Osteocyte (in vitro differentiated cells): ENCODE measurements at regions not wholly inside any gene's neighbourhood (a gene's known extent, or its start where the extent isn't known, plus 50 kb on each side); places are given as distances from the start of the nearest gene placed in this dataset.

ENCODE experiments used
- DNase-seq: peaks from one replicate; pipeline ENCODE4 v3.0.0; 2021; ENCODE audit warnings: mixed read lengths; ENCODE audit not compliant: unreplicated experiment; ENCODE audit errors: extremely low spot score
- H3K27ac Mint-ChIP-seq: one replicate; pipeline ENCODE4 v1.8.0; 2021; ENCODE audit warnings: mild to moderate bottlenecking, mixed read lengths; ENCODE audit not compliant: unreplicated experiment
- H3K27me3 Mint-ChIP-seq: one replicate; pipeline ENCODE4 v1.8.0; 2021; ENCODE audit warnings: mixed read lengths; ENCODE audit not compliant: unreplicated experiment
- H3K36me3 Mint-ChIP-seq: one replicate; pipeline ENCODE4 v1.8.0; 2021; ENCODE audit warnings: mixed read lengths; ENCODE audit not compliant: unreplicated experiment
- H3K4me1 Mint-ChIP-seq: one replicate; pipeline ENCODE4 v1.8.0; 2021; ENCODE audit warnings: mixed read lengths; ENCODE audit not compliant: unreplicated experiment
- H3K4me3 Mint-ChIP-seq: one replicate; pipeline ENCODE4 v1.8.0; 2021; ENCODE audit warnings: mild to moderate bottlenecking, moderate library complexity, mixed read lengths; ENCODE audit not compliant: unreplicated experiment
- H3K9me3 Mint-ChIP-seq: one replicate; pipeline ENCODE4 v1.8.0; 2021; ENCODE audit warnings: mixed read lengths; ENCODE audit not compliant: unreplicated experiment
- TF ChIP-seq, protein P1 (sequence below): fragments of 200-600 bp; sonication (generic); IDR thresholded peaks from 2 replicates; pipeline ENCODE4 v1.5.0; 2021; ENCODE audit warnings: antibody characterized with exemption, mild to moderate bottlenecking, moderate library complexity

DNA sequence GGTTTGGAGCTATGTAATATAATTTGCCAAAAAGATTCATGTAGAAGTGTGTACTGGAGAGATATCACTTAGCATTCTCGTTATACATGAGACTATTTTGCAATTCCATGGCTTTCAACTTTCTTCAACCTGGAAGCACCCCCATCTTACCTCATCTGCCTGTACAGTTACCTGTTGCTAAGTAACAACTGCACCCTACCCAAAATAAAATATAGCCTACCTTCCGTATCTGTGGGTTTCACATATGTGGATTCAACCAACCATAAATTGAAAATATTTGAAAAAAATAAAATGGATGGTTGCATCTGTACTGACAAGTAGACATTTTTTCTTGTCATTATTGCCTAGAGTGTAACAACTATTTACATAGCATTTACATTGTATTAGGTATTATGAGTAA lies 278.3 kb downstream of the PPP1R2C start:
- DNase-seq: no peak
- Mint-ChIP-seq H3K4me3 (no peak overlapping the region), H3K9me3 (peaks cover 12% of the 10 kb centered on the region), H3K4me1 (no peaks in the 10 kb centered on the region), H3K27ac (no peak overlapping the region), H3K27me3 (no peaks in the 10 kb centered on the region), H3K36me3 (no peaks in the 10 kb centered on the region)
- TF ChIP-seq, protein P1, sequence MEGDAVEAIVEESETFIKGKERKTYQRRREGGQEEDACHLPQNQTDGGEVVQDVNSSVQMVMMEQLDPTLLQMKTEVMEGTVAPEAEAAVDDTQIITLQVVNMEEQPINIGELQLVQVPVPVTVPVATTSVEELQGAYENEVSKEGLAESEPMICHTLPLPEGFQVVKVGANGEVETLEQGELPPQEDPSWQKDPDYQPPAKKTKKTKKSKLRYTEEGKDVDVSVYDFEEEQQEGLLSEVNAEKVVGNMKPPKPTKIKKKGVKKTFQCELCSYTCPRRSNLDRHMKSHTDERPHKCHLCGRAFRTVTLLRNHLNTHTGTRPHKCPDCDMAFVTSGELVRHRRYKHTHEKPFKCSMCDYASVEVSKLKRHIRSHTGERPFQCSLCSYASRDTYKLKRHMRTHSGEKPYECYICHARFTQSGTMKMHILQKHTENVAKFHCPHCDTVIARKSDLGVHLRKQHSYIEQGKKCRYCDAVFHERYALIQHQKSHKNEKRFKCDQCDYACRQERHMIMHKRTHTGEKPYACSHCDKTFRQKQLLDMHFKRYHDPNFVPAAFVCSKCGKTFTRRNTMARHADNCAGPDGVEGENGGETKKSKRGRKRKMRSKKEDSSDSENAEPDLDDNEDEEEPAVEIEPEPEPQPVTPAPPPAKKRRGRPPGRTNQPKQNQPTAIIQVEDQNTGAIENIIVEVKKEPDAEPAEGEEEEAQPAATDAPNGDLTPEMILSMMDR: no peak

DNA sequence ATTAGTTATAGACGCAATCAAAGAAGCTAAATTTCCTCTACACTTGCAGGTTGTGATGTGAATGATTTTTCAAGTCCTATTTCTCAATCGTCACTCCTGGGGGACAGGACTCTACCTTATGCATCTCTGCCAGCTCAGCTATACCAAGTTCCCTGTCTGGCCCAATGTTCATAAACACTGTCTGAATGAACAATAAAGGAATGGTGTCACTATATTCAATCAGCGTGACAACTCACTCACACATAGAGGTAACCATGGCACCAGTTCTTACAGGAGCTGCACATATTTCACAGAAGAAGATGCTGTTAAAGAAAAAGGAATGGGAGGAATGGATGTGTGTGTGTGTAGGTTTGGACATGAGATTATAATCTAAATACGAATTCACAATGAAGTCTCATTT lies 280.6 kb downstream of the PPP1R2C start:
- no peak overlapping the region for H3K4me3 Mint-ChIP-seq
- no peaks in the 10 kb centered on the region for H3K36me3 Mint-ChIP-seq
- TF ChIP-seq, protein P1: no peak
- peaks cover 12% of the 10 kb centered on the region for H3K9me3 Mint-ChIP-seq
- DNase-seq: no peak
- no peak overlapping the region for H3K27ac Mint-ChIP-seq
- H3K4me1 Mint-ChIP-seq: no peaks in the 10 kb centered on the region
- H3K27me3 Mint-ChIP-seq: no peaks in the 10 kb centered on the region

DNA sequence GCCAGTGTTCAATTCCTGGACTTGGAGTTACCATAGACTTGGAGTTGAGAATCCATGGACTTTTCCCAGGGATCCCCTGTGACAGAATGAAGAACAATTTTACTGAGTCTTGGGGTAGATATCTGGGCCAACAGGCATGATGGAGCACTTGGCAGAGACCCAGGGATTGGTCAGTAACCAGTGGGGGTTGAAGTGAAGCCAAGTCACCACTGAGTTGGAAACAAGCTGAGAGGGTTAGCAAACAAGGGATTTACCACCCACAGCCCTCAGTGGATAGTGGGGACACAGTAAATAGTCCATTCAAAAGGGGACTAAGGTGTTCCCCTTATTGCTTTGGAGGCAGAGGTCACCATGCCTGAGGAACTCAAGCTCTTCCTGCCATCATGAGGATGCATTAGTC lies 281.7 kb downstream of the PPP1R2C start:
- TF ChIP-seq, protein P1: no peak
- H3K27ac Mint-ChIP-seq: no peak overlapping the region
- H3K27me3 Mint-ChIP-seq: no peaks in the 10 kb centered on the region
- no peaks in the 10 kb centered on the region for H3K36me3 Mint-ChIP-seq
- no peak overlapping the region for H3K4me3 Mint-ChIP-seq
- DNase-seq: no peak
- H3K4me1 Mint-ChIP-seq: no peaks in the 10 kb centered on the region
- peaks cover 12% of the 10 kb centered on the region for H3K9me3 Mint-ChIP-seq

DNA sequence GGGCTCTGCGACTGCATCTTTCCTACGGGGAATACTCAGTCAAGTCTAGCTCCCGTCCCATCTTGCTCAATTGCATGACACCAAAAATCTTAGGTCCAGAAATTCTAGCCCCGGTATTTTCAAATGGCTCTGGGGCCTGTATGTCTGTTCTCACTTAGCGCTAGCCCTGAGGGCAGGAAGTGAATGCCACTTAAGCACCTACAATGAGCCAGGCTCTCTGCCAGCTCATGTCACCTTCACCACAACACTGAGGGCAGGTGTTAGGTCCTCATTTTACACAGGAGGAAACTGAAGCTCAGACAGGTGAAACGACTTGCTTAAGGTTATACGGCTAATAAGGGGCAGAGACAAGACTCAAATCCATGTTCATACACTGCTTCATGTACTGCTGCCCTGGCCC lies 282.8 kb downstream of the PPP1R2C start:
- H3K27ac Mint-ChIP-seq: no peak overlapping the region
- no peak for DNase-seq
- H3K4me3 Mint-ChIP-seq: no peak overlapping the region
- H3K4me1 Mint-ChIP-seq: no peaks in the 10 kb centered on the region
- no peaks in the 10 kb centered on the region for H3K36me3 Mint-ChIP-seq
- no peaks in the 10 kb centered on the region for H3K27me3 Mint-ChIP-seq
- TF ChIP-seq, protein P1: no peak
- peaks cover 12% of the 10 kb centered on the region for H3K9me3 Mint-ChIP-seq

DNA sequence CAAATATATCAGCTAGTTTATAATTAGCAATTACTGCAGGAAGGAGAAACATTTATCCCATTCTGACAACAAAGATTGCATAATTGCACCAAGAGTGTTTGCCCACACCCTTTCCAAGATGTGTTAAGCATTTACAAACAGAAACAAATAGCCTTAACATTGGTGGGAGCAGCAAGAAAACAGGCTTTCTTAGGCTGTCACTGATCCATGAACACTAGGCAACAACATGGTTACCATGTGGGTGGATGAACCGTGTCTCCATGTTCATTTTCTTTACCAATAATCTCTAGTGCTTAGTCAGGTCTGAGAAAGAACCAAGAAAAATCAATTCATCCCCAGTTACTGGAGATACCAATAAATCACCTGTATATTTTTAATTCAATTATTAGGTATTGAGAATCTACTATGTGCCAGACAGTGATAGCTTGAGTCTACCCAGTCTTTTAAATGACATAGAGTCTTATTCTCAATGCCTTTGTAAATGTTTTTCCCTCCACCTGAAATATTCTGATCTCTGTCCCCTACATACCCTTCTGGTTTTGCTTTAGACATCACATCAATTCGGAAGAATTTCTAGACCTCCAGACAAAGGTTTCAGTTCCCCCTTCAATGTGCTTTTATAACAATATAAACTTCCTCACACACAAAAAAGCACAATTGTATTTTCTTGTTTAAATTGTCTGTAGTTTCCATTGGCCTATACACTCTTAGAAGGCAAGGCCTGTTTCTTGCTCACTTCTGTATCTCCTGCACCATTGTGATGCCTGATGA lies 286.6 kb downstream of the PPP1R2C start:
- Mint-ChIP-seq H3K4me1 (no peaks in the 10 kb centered on the region), H3K27ac (no peak overlapping the region), H3K36me3 (no peaks in the 10 kb centered on the region)

More for the DNA sequence above, 286.6 kb downstream of the PPP1R2C start:
- Mint-ChIP-seq H3K4me3 (no peak overlapping the region), H3K27me3 (no peaks in the 10 kb centered on the region), H3K9me3 (peaks cover 7% of the 10 kb centered on the region)
- DNase-seq: no peak
- TF ChIP-seq, protein P1: no peak
